Brain microvascular endothelial cell (primary cell): ENCODE measurements at regions not wholly inside any gene's neighbourhood (a gene's known extent, or its start where the extent isn't known, plus 50 kb on each side); places are given as distances from the start of the nearest gene placed in this dataset.

Source experiments
- DNase-seq: peaks from one replicate; pipeline ENCODE4 v3.0.0-alpha.2; 2020
- H3K27ac ChIP-seq: fragments of 250-450 bp; sonication (Bioruptor Pico); 2 replicates; pipeline ENCODE4 v1.5.1; 2020; ENCODE audit warnings: mild to moderate bottlenecking, moderate library complexity
- H3K27me3 ChIP-seq: fragments of 250-450 bp; sonication (Bioruptor Pico); replicated peaks from 2 replicates; pipeline ENCODE4 v1.5.1; 2020; ENCODE audit warnings: mild to moderate bottlenecking
- H3K36me3 ChIP-seq: fragments of 250-450 bp; sonication (Bioruptor Pico); replicated peaks from 2 replicates; pipeline ENCODE4 v1.5.1; 2020; ENCODE audit warnings: mild to moderate bottlenecking
- H3K4me3 ChIP-seq: 2 replicates; pipeline ENCODE4 v1.5.1; 2011; ENCODE audit warnings: low read depth, mild to moderate bottlenecking, control low read depth, low read length, moderate library complexity
- in situ Hi-C: cut with HindIII; loops from 2 replicates; pipeline ENCODE4 v1.10.0; 2017; ENCODE audit warnings: low sequenced_read_pairs, low pct_ligation_motif_present
- TF ChIP-seq, protein P1 (sequence below): IDR thresholded peaks from 2 replicates; pipeline ENCODE4 v1.5.1; 2011; ENCODE audit warnings: low read depth, mild to moderate bottlenecking, moderate library complexity, low read length, control low read depth, inconsistent platforms; ENCODE audit errors: missing control alignments

DNA sequence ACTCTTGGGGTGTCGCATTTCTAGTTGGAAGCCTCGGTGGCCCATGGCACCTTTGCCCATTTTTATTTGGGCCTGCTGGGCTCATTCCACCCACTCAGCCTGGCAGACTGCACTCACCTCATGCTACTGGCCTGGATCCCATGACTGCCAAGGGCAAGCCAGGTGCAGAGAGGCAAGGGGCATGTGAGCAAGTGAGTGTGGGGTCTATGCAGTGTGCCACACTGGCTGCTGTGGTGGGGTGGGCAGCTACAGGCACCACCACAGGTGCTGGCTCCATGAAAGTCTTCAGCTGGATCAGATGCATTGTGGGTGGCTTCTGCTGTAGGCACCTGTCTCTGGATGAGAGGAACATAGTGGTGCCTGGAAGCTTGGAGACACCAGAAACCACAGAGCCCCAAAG, 220.8 kb downstream of the POLR1F start:
- Histone ChIP-seq H3K36me3 (no peaks in the 10 kb centered on the region), H3K27me3 (no peaks in the 10 kb centered on the region), H3K27ac (no peak overlapping the region), H3K4me3 (no peak overlapping the region)
- TF ChIP-seq, protein P1, sequence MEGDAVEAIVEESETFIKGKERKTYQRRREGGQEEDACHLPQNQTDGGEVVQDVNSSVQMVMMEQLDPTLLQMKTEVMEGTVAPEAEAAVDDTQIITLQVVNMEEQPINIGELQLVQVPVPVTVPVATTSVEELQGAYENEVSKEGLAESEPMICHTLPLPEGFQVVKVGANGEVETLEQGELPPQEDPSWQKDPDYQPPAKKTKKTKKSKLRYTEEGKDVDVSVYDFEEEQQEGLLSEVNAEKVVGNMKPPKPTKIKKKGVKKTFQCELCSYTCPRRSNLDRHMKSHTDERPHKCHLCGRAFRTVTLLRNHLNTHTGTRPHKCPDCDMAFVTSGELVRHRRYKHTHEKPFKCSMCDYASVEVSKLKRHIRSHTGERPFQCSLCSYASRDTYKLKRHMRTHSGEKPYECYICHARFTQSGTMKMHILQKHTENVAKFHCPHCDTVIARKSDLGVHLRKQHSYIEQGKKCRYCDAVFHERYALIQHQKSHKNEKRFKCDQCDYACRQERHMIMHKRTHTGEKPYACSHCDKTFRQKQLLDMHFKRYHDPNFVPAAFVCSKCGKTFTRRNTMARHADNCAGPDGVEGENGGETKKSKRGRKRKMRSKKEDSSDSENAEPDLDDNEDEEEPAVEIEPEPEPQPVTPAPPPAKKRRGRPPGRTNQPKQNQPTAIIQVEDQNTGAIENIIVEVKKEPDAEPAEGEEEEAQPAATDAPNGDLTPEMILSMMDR: no peak
- DNase-seq: no peak
- in situ Hi-C loops: no loop called here

GRCh38 chr7:19482628-19483027, 226.2 kb downstream of the POLR1F start:
- in situ Hi-C loops: no loop called here

DNA sequence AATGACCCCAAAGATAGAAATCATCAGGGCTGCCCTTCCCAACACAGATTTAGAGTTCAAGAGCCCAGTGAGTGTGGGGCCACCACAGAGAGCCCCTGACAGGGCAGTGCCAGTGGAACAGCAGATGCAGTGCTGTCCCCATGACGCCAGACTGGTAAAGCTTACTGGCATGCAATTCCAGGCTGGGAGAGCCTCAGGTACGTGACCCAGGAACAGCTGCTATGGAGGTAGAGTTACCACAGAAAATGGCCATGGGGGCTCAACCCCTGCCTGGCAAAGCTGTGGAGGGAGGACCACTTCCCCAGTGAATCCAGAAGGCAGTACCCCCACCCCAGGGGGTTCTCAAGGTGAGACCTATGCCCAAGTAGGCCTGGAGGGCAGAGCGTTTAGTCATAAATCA, 228.5 kb downstream of the POLR1F start:
- Histone ChIP-seq H3K36me3 (no peaks in the 10 kb centered on the region), H3K27me3 (no peaks in the 10 kb centered on the region), H3K27ac (no peak overlapping the region), H3K4me3 (no peak overlapping the region)
- TF ChIP-seq, protein P1: no peak
- no peak for DNase-seq
- in situ Hi-C loops: no loop called here

More at GRCh38 chr7:19482628-19483027, 226.2 kb downstream of the POLR1F start:
- DNase-seq: no peak
- no peak overlapping the region for H3K27ac ChIP-seq
- H3K27me3 ChIP-seq: no peaks in the 10 kb centered on the region
- no peak overlapping the region for H3K4me3 ChIP-seq
- no peaks in the 10 kb centered on the region for H3K36me3 ChIP-seq
- TF ChIP-seq, protein P1: no peak

GRCh38 chr7:19470031-19470430, 238.8 kb downstream of the POLR1F start:
- Histone ChIP-seq H3K27me3 (no peaks in the 10 kb centered on the region), H3K36me3 (no peaks in the 10 kb centered on the region), H3K27ac (no peak overlapping the region), H3K4me3 (no peak overlapping the region)
- DNase-seq: peak; percentile 35
- TF ChIP-seq, protein P1: no peak
- in situ Hi-C loops: no loop called here

DNA sequence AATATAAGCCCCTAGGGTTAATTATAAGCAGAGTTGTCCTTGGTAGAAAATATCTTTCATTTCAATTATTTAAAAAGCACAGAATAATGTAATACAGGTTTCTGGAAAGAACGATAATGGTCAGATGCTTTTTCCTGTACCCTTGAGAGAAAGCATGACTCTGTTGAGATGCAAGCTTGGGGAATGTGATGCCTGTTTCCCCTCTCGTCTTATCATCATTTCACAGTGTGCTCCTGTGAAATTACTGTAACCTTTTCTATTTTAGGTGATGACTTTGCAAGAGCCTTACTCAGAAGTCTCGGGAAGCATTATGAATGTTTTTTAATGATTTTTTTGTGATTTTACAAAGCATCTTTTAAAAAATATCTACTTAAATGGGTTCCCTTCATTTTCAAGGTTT, 243.0 kb downstream of the POLR1F start:
- Histone ChIP-seq H3K4me3 (no peak overlapping the region), H3K27me3 (no peaks in the 10 kb centered on the region), H3K36me3 (no peaks in the 10 kb centered on the region), H3K27ac (no peak overlapping the region)
- TF ChIP-seq, protein P1: no peak
- in situ Hi-C loops: no loop called here
- no peak for DNase-seq

DNA sequence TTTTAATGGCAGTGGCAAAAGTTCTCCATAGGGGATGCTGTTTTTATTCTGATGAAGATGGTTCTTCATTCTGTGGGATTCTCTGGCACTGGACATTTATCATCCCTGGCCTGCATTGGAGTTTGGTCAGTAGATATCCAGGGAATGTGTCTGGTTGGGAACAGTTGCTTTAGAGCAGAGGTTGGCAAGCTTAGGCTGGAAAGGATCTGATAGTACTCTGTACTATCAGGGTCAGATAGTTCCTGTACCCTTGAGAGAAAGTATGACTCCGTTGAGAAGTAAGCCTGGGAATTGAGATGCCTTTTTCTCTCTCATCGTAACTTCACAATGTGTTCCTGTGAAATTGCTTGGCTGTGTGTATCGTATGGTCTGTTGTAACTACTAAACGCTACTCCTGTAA, 244.1 kb downstream of the POLR1F start:
- Histone ChIP-seq H3K36me3 (no peaks in the 10 kb centered on the region), H3K27ac (no peak overlapping the region), H3K27me3 (no peaks in the 10 kb centered on the region), H3K4me3 (no peak overlapping the region)
- TF ChIP-seq, protein P1: no peak
- in situ Hi-C loops: no loop called here
- no peak for DNase-seq
